Body of pancreas (tissue), 4 donors: ENCODE measurements at regions not wholly inside any gene's neighbourhood (a gene's known extent, or its start where the extent isn't known, plus 50 kb on each side); places are given as distances from the start of the nearest gene placed in this dataset.

Experiments
- ATAC-seq: fragments of 150-250 bp; one replicate; pipeline ENCODE4 v1.9.1; 2016
- DNase-seq, 4 donors: peaks; one replicate each; pipeline ENCODE4 v3.0.0-alpha.2; 2019
- H3K27ac ChIP-seq, 4 donors: fragments of 200-600 bp; sonication (generic); 1 replicate in 3 of 4; 2 replicates in 1 of 4; pipeline versions ENCODE4 v1.5.1 to v1.6.1; 2016 to 2019; ENCODE audit warnings: mild to moderate bottlenecking in 1 of 4, mixed read lengths in 1 of 4, moderate library complexity in 1 of 4
- H3K27me3 ChIP-seq, 2 donors: fragments of 200-600 bp; sonication (generic); one replicate each; pipeline ENCODE4 v1.6.0; 2016; ENCODE audit warnings: mild to moderate bottlenecking in 1 of 2
- H3K36me3 ChIP-seq, 2 donors: fragments of 200-600 bp; sonication (generic); replicated peaks in 1 of 2; 2 replicates each; pipeline ENCODE4 v1.5.1; 2016; ENCODE audit warnings: low read depth in 2 of 2; ENCODE audit not compliant: insufficient read depth in 1 of 2
- H3K4me1 ChIP-seq: fragments of 200-600 bp; sonication (generic); one replicate; pipeline ENCODE4 v1.6.0; 2016
- H3K4me3 ChIP-seq, 2 donors: fragments of 200-600 bp; sonication (generic); 1 replicate in 1 of 2; 2 replicates in 1 of 2; pipeline ENCODE4 v1.5.1; 2016 to 2019
- H3K9me3 ChIP-seq, 3 donors: fragments of 200-600 bp; sonication (generic); 1 replicate in 2 of 3; 2 replicates in 1 of 3; pipeline ENCODE4 v1.5.1; 2016
- CTCF ChIP-seq, 7 experiments: fragments of 450-650 bp in 4 of 7; fragments of 200-600 bp in 3 of 7; sonication (generic) in 3 of 7; IDR thresholded peaks; one replicate each; pipeline ENCODE4 v1.5.1; 2016 to 2019; ENCODE audit warnings: antibody characterized with exemption in 7 of 7
- POLR2A ChIP-seq, 3 donors: fragments of 450-650 bp; IDR thresholded peaks; one replicate each; pipeline ENCODE4 v1.6.1; 2016; ENCODE audit warnings: antibody characterized with exemption in 3 of 3, mild to moderate bottlenecking in 2 of 3
- WGBS, 2 donors: methylation state at CpG; one replicate each; pipeline ENCODE4 v1.1.5; 2017; 5-methylcytosine and 5-hydroxymethylcytosine counted together
- intact Hi-C: fragments of 100-400 bp; cut with DNase I; formaldehyde crosslinking; loops from one replicate; pipeline ENCODE4 v1.15.1; 2023

DNA sequence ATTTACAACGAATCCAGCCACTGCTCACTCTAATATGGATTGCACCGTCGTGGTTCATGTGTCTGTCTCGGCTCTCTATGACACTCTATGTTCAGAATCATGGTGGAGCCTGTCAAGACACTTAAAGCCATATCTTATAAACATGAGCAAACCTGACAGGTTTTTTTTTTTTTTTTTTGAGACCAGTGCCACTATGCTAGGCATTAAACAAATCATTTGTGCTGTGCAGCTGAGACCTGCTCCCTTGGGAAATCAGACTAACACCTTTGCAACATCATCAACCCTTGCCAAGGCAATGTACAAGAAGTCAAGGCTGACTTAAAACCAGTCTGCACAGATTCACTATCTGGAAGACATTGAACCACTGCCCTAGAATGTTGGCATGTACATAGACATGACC, 181.2 kb upstream of the ANK3 start:
- H3K9me3 ChIP-seq: no peaks in the 10 kb centered on the region
- intact Hi-C loops: no loop called here
- H3K4me3 ChIP-seq: no peak overlapping the region
- 87 to 92% methylated on average over 4 of the region's 4 CpGs for WGBS, 2 donors
- TF ChIP-seq CTCF (IDR thresholded peaks at IDR 0.05) (no peak), POLR2A (IDR thresholded peaks at IDR 0.05) (no peak)
- no peaks in the 10 kb centered on the region for H3K36me3 ChIP-seq
- ATAC-seq: no peak
- no peak for DNase-seq
- H3K27ac ChIP-seq: no peak overlapping the region
- no peaks in the 10 kb centered on the region for H3K27me3 ChIP-seq
- peaks cover 18% of the 10 kb centered on the region for H3K4me1 ChIP-seq

- 77 to 80% methylated on average over 1 of the region's 1 CpG for WGBS, 2 donors
- no peaks in the 10 kb centered on the region for H3K36me3 ChIP-seq
- H3K9me3 ChIP-seq: no peaks in the 10 kb centered on the region
- ATAC-seq (no peak), DNase-seq (no peak)
- TF ChIP-seq CTCF (IDR thresholded peaks at IDR 0.05): no peak
- TF ChIP-seq POLR2A (IDR thresholded peaks at IDR 0.05): no peak
- intact Hi-C loops: no loop called here
- H3K4me1 ChIP-seq: peaks cover 18% of the 10 kb centered on the region
- H3K27me3 ChIP-seq: no peaks in the 10 kb centered on the region
- no peak overlapping the region for H3K4me3 ChIP-seq
- H3K27ac ChIP-seq: no peak overlapping the region
These were observed 180.7 kb upstream of the ANK3 start for GRCh38 chr10:60570272-60570865.

DNA sequence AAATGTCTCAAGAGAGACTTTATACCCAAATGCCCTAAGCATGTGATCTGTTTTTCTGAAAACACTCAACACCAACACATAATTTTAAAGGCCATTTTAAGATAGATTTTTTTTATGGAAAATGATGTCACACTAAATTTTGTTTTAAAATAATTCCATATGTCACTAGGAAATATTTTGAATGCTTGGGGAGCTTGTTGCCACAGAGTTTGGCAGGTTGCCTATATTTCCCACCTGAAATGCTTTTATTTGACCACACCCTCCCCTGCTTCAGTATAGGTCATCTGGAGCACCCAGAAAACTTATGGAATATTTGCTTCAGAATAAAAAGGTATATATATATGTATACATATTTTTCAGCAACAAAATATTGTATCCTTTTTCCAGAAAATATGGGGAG, 180.0 kb upstream of the ANK3 start:
- no peak for DNase-seq
- TF ChIP-seq POLR2A (IDR thresholded peaks at IDR 0.05) (no peak), CTCF (IDR thresholded peaks at IDR 0.05) (no peak)
- ATAC-seq: no peak
- no peak overlapping the region for H3K4me3 ChIP-seq
- H3K9me3 ChIP-seq: no peaks in the 10 kb centered on the region
- H3K27ac ChIP-seq: no peak overlapping the region
- H3K36me3 ChIP-seq: no peaks in the 10 kb centered on the region
- H3K27me3 ChIP-seq: no peaks in the 10 kb centered on the region
- intact Hi-C loops: no loop called here
- peaks cover 18% of the 10 kb centered on the region for H3K4me1 ChIP-seq

- H3K4me1 ChIP-seq: no peaks in the 10 kb centered on the region
These were observed 176.4 kb upstream of the ANK3 start for GRCh38 chr10:60566096-60566495.

More at GRCh38 chr10:60566096-60566495, 176.4 kb upstream of the ANK3 start:
- H3K4me3 ChIP-seq: no peak overlapping the region
- no peaks in the 10 kb centered on the region for H3K27me3 ChIP-seq
- DNase-seq: no peak
- no peaks in the 10 kb centered on the region for H3K36me3 ChIP-seq
- H3K27ac ChIP-seq: no peak overlapping the region
- no peak for ATAC-seq
- intact Hi-C loops: no loop called here
- TF ChIP-seq CTCF (IDR thresholded peaks at IDR 0.05) (no peak), POLR2A (IDR thresholded peaks at IDR 0.05) (no peak)
- no peaks in the 10 kb centered on the region for H3K9me3 ChIP-seq
